ENCODE measurements at regions not wholly inside any gene's neighbourhood (a gene's known extent, or its start where the extent isn't known, plus 50 kb on each side); places are given as distances from the start of the nearest gene placed in this dataset.
A peak's percentile ranks its signal among the peaks of the same experiment; 100 is the strongest.

GRCh38 chr2:79248776-79249175, 89.2 kb upstream of the REG3A start:
- DNase-seq (ENCODE audit: low read depth, low spot score): no peak
- in situ Hi-C loops (cut with HindIII; ENCODE audit: low pct_unique_long_range_greater_than_20kb, low sequenced_read_pairs): no loop called here

- DNase-seq (ENCODE audit: low read depth, low spot score): peak; percentile 52
- in situ Hi-C loops (cut with HindIII; ENCODE audit: low pct_unique_long_range_greater_than_20kb, low sequenced_read_pairs): no loop called here
Observed at GRCh38 chr2:79235135-79235534, 75.6 kb upstream of the REG3A start.

GRCh38 chr2:79223539-79223938, 64.0 kb upstream of the REG3A start:
- peak; percentile 46 for DNase-seq (ENCODE audit: low read depth, low spot score)
- in situ Hi-C loops (cut with HindIII; ENCODE audit: low pct_unique_long_range_greater_than_20kb, low sequenced_read_pairs): no loop called here

DNA sequence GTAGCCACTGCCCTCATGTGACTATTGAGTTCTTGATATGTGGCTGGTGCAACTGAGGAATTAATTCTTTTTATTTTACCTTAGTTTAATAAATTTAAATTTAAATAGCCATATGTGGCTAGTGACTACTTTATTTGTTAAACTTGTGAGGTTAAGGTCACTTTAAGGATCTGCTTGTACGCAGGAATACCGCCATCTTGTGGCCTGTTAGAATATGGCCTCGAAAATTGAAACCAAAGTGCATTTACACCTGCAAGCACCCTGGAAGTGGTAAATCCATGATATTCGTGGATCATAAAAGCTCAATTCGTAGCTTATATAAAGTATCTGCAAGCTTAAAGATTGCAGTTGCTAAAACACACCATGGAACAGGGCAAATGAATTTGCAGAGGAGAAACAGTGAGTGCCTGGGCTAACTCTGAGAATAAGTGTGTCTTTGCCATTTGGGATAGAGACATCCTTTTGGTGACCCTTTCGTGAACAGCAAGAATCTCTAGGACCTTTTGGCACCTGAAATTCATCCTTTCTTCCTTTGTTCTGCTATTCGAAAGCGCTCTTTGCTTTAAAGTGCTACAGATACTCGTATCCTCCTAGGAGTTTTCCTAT, 59.9 kb upstream of the REG3A start:
- in situ Hi-C loops (cut with HindIII; ENCODE audit: low pct_unique_long_range_greater_than_20kb, low sequenced_read_pairs): no loop called here
- peak; percentile 77 for DNase-seq (ENCODE audit: low read depth, low spot score)

GRCh38 chr2:79210274-79210917, 50.8 kb upstream of the REG3A start:
- in situ Hi-C loops (cut with HindIII; ENCODE audit: low pct_unique_long_range_greater_than_20kb, low sequenced_read_pairs): no loop called here
- no peak for DNase-seq (ENCODE audit: low read depth, low spot score)

Measured in SK-MEL-5 (cell line).